Neural crest cell (in vitro differentiated cells): ENCODE measurements at regions not wholly inside any gene's neighbourhood (a gene's known extent, or its start where the extent isn't known, plus 50 kb on each side); places are given as distances from the start of the nearest gene placed in this dataset.

Experiments
- DNase-seq: peaks from one replicate; pipeline ENCODE4 v3.0.0; 2021; ENCODE audit warnings: low read depth, mixed read lengths, low spot score
- H3K27ac Mint-ChIP-seq: one replicate; pipeline ENCODE4 v1.8.0; 2021; ENCODE audit warnings: mild to moderate bottlenecking, mixed read lengths; ENCODE audit not compliant: unreplicated experiment
- H3K27me3 Mint-ChIP-seq: 2 replicates; pipeline ENCODE4 v1.8.0; 2021; ENCODE audit warnings: low read depth, mild to moderate bottlenecking, mixed read lengths
- H3K36me3 Mint-ChIP-seq: 2 replicates; pipeline ENCODE4 v1.8.0; 2021; ENCODE audit warnings: low read depth, mild to moderate bottlenecking, mixed read lengths
- H3K4me1 Mint-ChIP-seq: 2 replicates; pipeline ENCODE4 v1.8.0; 2021; ENCODE audit warnings: mixed read lengths
- H3K4me3 Mint-ChIP-seq: one replicate; pipeline ENCODE4 v1.8.0; 2021; ENCODE audit warnings: mild to moderate bottlenecking, mixed read lengths
- H3K9me3 Mint-ChIP-seq: 2 replicates; pipeline ENCODE4 v1.8.0; 2021; ENCODE audit warnings: mixed read lengths
- CTCF ChIP-seq: fragments of 200-600 bp; sonication (generic); conservative IDR thresholded peaks from 2 replicates; pipeline ENCODE4 v1.5.0; 2021; ENCODE audit warnings: antibody characterized with exemption, mild to moderate bottlenecking

- H3K27ac Mint-ChIP-seq: no peak overlapping the region
- H3K27me3 Mint-ChIP-seq: no peaks in the 10 kb centered on the region
- H3K36me3 Mint-ChIP-seq: no peaks in the 10 kb centered on the region
- no peaks in the 10 kb centered on the region for H3K9me3 Mint-ChIP-seq
- no peak for TF ChIP-seq CTCF
- H3K4me3 Mint-ChIP-seq: no peak overlapping the region
- DNase-seq: no peak
- H3K4me1 Mint-ChIP-seq: no peaks in the 10 kb centered on the region
Measured at GRCh38 chr3:144756704-144757440, 785.2 kb downstream of the DIPK2A start.

DNA sequence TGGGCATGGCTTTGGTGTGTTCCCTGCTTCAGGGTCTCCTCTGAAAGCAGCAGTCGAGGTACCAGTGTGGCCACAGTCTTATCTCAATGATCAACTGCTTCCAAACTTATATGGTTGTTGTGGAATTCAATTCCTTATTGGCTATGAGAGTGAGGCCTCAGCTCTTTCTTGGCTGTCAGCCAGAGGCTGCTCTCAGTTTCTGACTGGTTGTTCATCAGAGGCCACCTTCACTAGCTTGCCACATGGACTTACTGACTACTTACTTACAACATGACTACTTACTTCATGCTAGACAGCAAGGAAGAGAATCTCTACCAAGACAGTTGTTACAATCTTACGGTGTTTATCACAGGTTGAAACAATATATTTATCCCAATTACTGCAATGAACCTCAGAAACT, 789.2 kb downstream of the DIPK2A start:
- Mint-ChIP-seq H3K36me3 (no peaks in the 10 kb centered on the region), H3K4me1 (no peaks in the 10 kb centered on the region), H3K27ac (no peak overlapping the region), H3K27me3 (no peaks in the 10 kb centered on the region), H3K9me3 (no peaks in the 10 kb centered on the region), H3K4me3 (no peak overlapping the region)
- TF ChIP-seq CTCF: no peak
- DNase-seq: no peak

- no peak for DNase-seq
- no peaks in the 10 kb centered on the region for H3K9me3 Mint-ChIP-seq
- H3K36me3 Mint-ChIP-seq: no peaks in the 10 kb centered on the region
- no peak for TF ChIP-seq CTCF
- no peaks in the 10 kb centered on the region for H3K4me1 Mint-ChIP-seq
- no peaks in the 10 kb centered on the region for H3K27me3 Mint-ChIP-seq
- H3K27ac Mint-ChIP-seq: no peak overlapping the region
- no peak overlapping the region for H3K4me3 Mint-ChIP-seq
Measured at GRCh38 chr3:144762091-144762490, 790.5 kb downstream of the DIPK2A start.

- Mint-ChIP-seq H3K4me1 (no peaks in the 10 kb centered on the region), H3K27me3 (no peaks in the 10 kb centered on the region), H3K4me3 (no peak overlapping the region), H3K36me3 (no peaks in the 10 kb centered on the region), H3K27ac (no peak overlapping the region), H3K9me3 (no peaks in the 10 kb centered on the region)
- DNase-seq: no peak
- no peak for TF ChIP-seq CTCF
Measured at GRCh38 chr3:144763878-144764454, 792.3 kb downstream of the DIPK2A start.

DNA sequence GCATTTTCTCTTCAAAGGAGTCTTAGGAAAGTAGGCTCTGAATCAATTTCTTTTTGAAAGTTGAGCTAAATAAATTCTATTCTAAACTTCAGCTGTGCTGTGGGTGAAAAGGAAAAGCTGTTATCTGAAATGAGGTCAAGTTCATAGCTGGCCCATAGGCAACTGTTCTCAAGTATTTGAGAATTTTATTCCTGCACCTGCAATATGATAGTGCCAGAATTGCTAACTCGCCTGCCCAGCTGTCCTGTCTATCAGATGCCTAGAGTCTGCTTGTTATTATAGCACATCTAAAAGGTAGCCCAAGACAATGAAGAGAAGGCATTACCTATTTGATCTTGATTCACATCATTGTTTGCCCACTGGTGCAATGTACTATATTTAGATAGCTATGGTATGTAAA, 798.7 kb downstream of the DIPK2A start:
- H3K36me3 Mint-ChIP-seq: no peaks in the 10 kb centered on the region
- H3K9me3 Mint-ChIP-seq: no peaks in the 10 kb centered on the region
- no peaks in the 10 kb centered on the region for H3K27me3 Mint-ChIP-seq
- no peak overlapping the region for H3K27ac Mint-ChIP-seq
- H3K4me1 Mint-ChIP-seq: no peaks in the 10 kb centered on the region
- no peak overlapping the region for H3K4me3 Mint-ChIP-seq
- no peak for TF ChIP-seq CTCF
- DNase-seq: no peak
